Epithelial cell of esophagus (primary cell): ENCODE measurements at regions not wholly inside any gene's neighbourhood (a gene's known extent, or its start where the extent isn't known, plus 50 kb on each side); places are given as distances from the start of the nearest gene placed in this dataset.

Source experiments
- DNase-seq: peaks from one replicate; pipeline ENCODE4 v3.0.0; 2010; ENCODE audit warnings: low read depth
- H3K4me3 ChIP-seq: 2 replicates; pipeline ENCODE4 v1.5.1; 2011; ENCODE audit warnings: mild to moderate bottlenecking, low read length, control low read depth
- TF ChIP-seq, protein P1 (sequence below): IDR thresholded peaks from 2 replicates; pipeline ENCODE4 v1.5.1; 2011; ENCODE audit warnings: low read depth, mild to moderate bottlenecking, low read length, control low read depth, inconsistent platforms; ENCODE audit not compliant: insufficient read depth; ENCODE audit errors: missing control alignments

DNA sequence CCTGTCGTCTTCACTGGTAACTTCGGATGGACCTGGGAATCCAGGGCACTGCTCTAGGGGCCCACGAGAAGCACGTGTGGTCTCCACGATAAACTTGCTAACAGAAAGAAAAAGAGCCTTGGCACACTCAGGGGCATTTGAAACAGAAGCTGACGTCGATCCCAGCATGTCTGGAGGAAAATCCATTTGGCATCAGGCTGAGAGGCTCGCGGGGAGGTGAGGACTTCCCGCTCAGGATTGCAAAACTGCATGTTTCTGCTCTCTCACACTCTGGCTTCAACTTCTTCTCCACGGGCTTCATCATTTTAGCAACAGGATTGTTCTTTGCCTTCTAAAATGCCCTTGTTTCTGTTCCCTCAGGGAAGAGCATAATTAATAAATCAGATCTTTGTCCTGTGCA lies 181.7 kb upstream of the COPS8 start:
- DNase-seq, result no peak

DNA sequence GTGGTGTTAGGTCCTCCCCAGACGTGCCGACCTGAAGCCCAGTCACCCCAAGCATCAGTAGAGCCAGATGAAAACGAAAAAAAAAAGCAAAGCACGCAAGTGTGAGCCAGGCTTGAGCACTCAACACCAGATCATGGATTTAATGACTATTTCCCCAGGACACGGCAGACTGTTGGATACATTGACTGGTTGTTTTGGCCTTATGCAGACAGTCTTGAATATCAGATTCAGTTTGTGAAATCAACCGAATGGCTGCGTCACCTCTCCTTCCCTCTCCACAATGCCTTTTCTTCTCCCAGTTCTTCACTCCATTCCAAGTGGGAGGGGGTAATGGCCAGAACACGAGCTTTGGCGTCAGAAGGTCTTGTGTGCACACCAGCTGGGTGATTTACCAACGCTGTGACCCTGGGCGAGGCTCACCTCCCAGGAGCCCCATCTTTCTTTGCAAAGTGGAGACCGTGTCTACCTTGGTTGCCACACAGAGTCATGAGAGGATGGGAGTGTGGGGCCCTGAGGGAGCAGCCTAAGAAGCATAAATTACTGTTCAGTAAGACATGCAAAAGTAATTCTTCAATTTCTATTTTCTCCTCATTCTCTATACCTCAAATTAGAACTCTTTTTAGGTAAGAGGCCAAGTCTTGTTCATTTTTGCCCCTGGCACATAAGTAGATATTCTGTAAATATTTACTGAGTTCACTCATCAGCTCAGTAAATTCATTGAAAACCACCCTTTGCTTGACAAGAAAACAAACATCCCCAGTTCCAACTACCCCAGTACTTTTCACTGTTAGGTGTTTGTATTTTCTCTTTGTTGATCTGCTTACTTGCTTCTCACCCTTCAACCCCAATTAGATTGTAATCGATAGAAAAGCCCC lies 181.1 kb upstream of the COPS8 start:
- no peak for DNase-seq
- TF ChIP-seq, protein P1, sequence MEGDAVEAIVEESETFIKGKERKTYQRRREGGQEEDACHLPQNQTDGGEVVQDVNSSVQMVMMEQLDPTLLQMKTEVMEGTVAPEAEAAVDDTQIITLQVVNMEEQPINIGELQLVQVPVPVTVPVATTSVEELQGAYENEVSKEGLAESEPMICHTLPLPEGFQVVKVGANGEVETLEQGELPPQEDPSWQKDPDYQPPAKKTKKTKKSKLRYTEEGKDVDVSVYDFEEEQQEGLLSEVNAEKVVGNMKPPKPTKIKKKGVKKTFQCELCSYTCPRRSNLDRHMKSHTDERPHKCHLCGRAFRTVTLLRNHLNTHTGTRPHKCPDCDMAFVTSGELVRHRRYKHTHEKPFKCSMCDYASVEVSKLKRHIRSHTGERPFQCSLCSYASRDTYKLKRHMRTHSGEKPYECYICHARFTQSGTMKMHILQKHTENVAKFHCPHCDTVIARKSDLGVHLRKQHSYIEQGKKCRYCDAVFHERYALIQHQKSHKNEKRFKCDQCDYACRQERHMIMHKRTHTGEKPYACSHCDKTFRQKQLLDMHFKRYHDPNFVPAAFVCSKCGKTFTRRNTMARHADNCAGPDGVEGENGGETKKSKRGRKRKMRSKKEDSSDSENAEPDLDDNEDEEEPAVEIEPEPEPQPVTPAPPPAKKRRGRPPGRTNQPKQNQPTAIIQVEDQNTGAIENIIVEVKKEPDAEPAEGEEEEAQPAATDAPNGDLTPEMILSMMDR, result no peak
- H3K4me3 ChIP-seq, result no peak overlapping the region

More for the DNA sequence above, 181.7 kb upstream of the COPS8 start:
- TF ChIP-seq, protein P1, result no peak
- H3K4me3 ChIP-seq, result no peak overlapping the region

DNA sequence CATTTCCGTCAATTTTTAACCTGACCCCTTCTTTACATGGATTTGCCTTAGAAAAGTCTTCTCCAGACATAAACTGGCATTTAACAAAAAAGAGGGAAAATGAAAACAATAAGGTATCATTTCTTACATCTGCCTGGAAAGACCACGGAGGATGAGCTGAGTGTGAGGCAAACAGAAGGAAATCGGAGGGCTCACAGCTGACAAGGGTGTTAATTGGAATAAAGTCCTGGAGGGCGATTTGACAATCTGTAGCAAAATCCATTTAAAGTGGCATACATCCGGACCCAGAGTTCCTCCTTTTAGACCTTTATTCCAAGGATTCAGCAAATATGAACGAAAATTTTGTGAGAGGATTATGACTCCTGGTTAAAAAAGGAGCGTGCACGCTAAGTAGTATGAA lies 179.7 kb upstream of the COPS8 start:
- H3K4me3 ChIP-seq, result no peak overlapping the region
- no peak for DNase-seq
- TF ChIP-seq, protein P1, result no peak

DNA sequence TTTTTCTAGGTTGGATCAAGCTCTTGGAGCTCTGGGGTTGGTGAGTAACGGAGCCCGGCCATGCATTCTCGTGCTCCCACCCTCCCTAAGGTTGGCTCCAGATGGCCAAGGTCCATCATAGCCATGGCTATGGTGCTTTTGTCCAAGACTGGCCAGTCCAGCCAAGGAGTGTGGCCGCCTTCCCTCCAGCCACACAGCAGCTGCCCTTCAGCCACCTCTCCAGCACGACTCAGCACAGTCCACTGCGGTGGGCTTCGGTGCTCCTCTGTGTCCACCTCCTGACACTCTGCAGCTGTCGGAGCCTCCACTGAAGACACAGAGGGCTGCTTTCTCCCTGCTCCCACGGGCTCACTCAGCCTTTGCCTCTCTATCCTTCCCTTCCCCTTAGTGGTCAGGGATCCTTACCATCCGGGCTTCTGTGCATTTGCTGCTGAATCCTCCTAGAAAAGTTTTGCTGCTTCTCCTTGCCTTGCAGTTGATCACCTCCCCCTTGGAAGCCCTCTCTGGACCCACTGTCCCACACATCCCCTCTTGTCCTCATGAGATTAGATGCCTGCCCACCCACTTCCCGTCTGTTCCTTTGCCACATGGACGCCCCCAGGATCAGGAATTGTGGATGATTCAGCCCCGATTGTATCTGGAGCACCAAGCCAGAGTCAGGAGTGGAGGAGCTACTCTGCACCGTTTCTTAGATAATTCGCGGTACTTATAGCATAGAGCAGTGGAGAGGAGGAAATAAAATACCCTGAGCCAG lies 177.1 kb upstream of the COPS8 start:
- no peak for DNase-seq
- H3K4me3 ChIP-seq, result no peak overlapping the region
- TF ChIP-seq, protein P1, result no peak

DNA sequence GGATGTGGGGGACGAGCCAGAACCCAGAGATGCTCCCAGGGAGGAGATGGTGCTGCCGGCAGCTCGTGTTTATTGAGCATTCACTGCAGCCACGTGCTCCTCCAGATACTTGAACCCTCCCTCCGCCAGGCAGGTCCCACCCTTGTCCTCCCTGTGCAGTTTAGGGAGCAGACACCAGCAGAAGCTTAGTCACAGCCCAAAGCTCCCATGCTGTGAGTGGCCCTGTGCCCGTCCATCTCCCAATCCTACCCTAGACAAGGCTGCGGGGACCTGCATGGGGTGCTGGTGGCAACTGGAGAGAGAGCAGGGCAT lies 176.5 kb upstream of the COPS8 start:
- TF ChIP-seq, protein P1, result no peak
- DNase-seq, result no peak
- H3K4me3 ChIP-seq, result no peak overlapping the region

DNA sequence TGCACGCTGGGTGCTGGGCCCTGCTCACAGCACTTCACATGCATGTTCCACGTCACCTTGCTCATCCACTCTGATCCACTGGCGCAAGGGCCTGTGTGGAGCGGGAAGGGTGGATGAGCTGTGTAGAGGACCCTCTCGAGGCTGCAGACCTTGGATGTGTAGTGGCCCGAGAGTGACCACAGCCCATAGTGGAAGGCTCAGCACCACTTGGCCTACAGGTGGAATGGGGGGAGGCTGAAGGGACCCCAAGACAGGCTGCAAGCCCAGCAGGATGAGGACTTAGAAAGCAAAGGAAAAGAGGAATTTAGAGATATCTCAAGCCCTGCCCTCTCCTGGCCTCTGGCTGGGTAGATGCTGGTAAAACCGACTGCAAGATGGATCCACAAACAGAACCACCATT lies 175.9 kb upstream of the COPS8 start:
- DNase-seq, result no peak
- no peak overlapping the region for H3K4me3 ChIP-seq
- TF ChIP-seq, protein P1, result no peak
